Esophagus muscularis mucosa (tissue), 4 donors: ENCODE measurements at regions not wholly inside any gene's neighbourhood (a gene's known extent, or its start where the extent isn't known, plus 50 kb on each side); places are given as distances from the start of the nearest gene placed in this dataset.

Source experiments
- DNase-seq: peaks from one replicate; pipeline ENCODE4 v3.0.0-alpha.2; 2017; ENCODE audit errors: extremely low spot score
- H3K27ac ChIP-seq, 4 donors: fragments of 200-600 bp; sonication (generic); replicated peaks in 1 of 4; 1 replicate in 3 of 4; 2 replicates in 1 of 4; pipeline ENCODE4 v1.5.1; 2016 to 2019; ENCODE audit warnings: mild to moderate bottlenecking in 1 of 4
- H3K27me3 ChIP-seq, 4 donors: fragments of 200-600 bp; sonication (generic); one replicate each; pipeline versions ENCODE4 v1.5.1 to v1.6.0; 2016 to 2019
- H3K36me3 ChIP-seq, 4 donors: fragments of 200-600 bp; sonication (generic); one replicate each; pipeline ENCODE4 v1.5.1; 2016 to 2019
- H3K4me1 ChIP-seq, 4 donors: fragments of 200-600 bp; sonication (generic); one replicate each; pipeline ENCODE4 v1.5.1; 2016 to 2019
- H3K4me3 ChIP-seq, 4 donors: fragments of 200-600 bp; sonication (generic); 1 replicate in 2 of 4; 2 replicates in 2 of 4; pipeline ENCODE4 v1.5.1; 2016 to 2019; ENCODE audit warnings: mild to moderate bottlenecking in 4 of 4, moderate library complexity in 1 of 4
- H3K9me3 ChIP-seq, 4 donors: fragments of 200-600 bp; sonication (generic); 1 replicate in 3 of 4; 2 replicates in 1 of 4; pipeline ENCODE4 v1.5.1; 2016 to 2019
- EP300 ChIP-seq: sonication (generic); formaldehyde crosslinking; IDR thresholded peaks from one replicate; pipeline ENCODE4 v1.6.1; 2017; ENCODE audit warnings: antibody characterized with exemption
- POLR2A ChIP-seq: fragments of 450-650 bp; IDR thresholded peaks from one replicate; pipeline ENCODE4 v1.6.1; 2017; ENCODE audit warnings: antibody characterized with exemption, moderate library complexity, mild to moderate bottlenecking, low read depth
- POLR2AphosphoS5 ChIP-seq, 2 donors: sonication (generic); formaldehyde crosslinking; IDR thresholded peaks; one replicate each; pipeline ENCODE4 v1.6.1; 2017; ENCODE audit warnings: antibody characterized with exemption in 2 of 2
- WGBS: methylation state at CpG from one replicate; pipeline ENCODE4 v1.1.5; 2018; 5-methylcytosine and 5-hydroxymethylcytosine counted together
- intact Hi-C: fragments of 100-400 bp; cut with DNase I; formaldehyde crosslinking; loops from one replicate; pipeline ENCODE4 v1.15.1; 2023
- TF ChIP-seq, protein P1 (sequence below), 3 experiments: fragments of 200-600 bp in 2 of 3; fragments of 450-650 bp in 1 of 3; sonication (generic) in 2 of 3; IDR thresholded peaks; one replicate each; pipeline ENCODE4 v1.5.1; 2017 to 2019; ENCODE audit warnings: antibody characterized with exemption in 3 of 3, mild to moderate bottlenecking in 2 of 3, moderate library complexity in 1 of 3

DNA sequence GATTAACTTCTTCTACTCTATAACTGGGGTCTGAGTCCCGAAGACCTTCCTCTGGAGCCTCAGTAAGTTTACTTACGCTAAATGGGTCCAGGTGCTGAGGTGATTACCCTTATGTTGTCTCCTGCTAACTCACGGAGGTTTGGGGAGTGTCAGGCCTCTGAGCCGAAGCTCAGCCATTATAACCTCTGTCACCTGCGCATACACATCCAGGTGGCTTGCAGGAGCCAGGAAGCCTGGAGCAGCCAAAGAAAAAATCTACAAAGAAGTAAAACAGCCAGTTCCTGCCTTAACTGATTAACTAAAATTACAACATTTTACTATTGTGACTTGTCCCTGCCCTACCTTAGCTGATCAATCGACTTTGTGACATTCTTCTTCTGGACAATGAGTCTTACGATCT lies 350.7 kb downstream of the GLRX3 start:
- Histone ChIP-seq H3K4me3 (no peak overlapping the region), H3K27ac (no peak overlapping the region), H3K9me3 (no peaks in the 10 kb centered on the region), H3K27me3 (peaks cover 0 to 43% (median 0%) of the 10 kb centered on the region in 4 donors), H3K4me1 (no peaks in the 10 kb centered on the region), H3K36me3 (no peaks in the 10 kb centered on the region)
- intact Hi-C loops, result no loop called here
- 74% methylated on average over 7 of the region's 7 CpGs for WGBS
- TF ChIP-seq, protein P1, sequence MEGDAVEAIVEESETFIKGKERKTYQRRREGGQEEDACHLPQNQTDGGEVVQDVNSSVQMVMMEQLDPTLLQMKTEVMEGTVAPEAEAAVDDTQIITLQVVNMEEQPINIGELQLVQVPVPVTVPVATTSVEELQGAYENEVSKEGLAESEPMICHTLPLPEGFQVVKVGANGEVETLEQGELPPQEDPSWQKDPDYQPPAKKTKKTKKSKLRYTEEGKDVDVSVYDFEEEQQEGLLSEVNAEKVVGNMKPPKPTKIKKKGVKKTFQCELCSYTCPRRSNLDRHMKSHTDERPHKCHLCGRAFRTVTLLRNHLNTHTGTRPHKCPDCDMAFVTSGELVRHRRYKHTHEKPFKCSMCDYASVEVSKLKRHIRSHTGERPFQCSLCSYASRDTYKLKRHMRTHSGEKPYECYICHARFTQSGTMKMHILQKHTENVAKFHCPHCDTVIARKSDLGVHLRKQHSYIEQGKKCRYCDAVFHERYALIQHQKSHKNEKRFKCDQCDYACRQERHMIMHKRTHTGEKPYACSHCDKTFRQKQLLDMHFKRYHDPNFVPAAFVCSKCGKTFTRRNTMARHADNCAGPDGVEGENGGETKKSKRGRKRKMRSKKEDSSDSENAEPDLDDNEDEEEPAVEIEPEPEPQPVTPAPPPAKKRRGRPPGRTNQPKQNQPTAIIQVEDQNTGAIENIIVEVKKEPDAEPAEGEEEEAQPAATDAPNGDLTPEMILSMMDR (IDR thresholded peaks at IDR 0.05), result no peak
- no peak for TF ChIP-seq EP300
- DNase-seq, result no peak

DNA sequence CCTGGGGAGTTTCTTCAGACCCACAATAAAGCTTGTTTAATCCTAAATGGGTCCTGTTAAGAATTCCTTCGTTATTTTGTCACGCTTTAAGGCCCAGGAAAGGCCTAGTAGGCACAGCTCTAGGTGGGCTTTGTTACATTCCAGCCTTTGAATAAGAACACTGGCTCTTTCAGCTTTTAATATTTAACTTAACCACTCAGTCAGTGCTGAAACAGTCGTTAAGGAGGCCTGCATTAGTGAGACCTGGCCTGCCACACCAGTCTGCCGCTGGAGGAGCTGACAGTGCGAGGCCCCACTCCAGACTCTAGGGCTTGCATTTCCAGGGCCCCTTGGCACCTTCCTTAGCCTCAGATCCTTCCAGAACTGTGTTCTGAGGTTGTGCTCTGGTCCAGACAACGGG lies 351.4 kb downstream of the GLRX3 start:
- DNase-seq, result no peak

DNA sequence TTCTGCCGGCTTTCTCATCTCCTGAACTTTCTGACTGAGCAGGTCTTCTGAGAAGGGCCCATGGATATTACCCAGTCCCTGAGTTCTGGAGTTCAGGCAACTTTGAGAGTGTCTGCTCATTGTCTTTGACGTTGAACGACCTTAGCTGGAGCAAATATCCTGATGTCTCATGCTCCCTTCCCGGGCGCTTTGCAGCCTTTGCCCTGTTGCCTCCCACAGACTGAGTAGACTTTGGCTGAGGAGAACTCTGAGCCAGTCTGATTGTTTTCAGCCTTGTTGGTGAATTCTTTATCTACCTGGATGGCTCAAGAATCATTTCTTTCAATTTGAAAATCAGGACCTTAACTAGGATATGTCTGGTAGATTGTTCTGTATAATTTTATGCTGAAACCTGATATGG lies 353.7 kb downstream of the GLRX3 start:
- H3K36me3 ChIP-seq, result no peaks in the 10 kb centered on the region
- 57% methylated on average over 5 of the region's 5 CpGs for WGBS

More for the DNA sequence above, 351.4 kb downstream of the GLRX3 start:
- TF ChIP-seq POLR2A (no peak), EP300 (no peak), POLR2AphosphoS5 (IDR thresholded peaks at IDR 0.05) (no peak)
- TF ChIP-seq, protein P1 (IDR thresholded peaks at IDR 0.05), result no peak
- Histone ChIP-seq H3K36me3 (no peaks in the 10 kb centered on the region), H3K27me3 (peaks cover 0 to 45% (median 0%) of the 10 kb centered on the region in 4 donors), H3K9me3 (no peaks in the 10 kb centered on the region), H3K27ac (no peak overlapping the region), H3K4me1 (no peaks in the 10 kb centered on the region), H3K4me3 (no peak overlapping the region)
- intact Hi-C loops, result no loop called here
- WGBS, result 71% methylated on average over 5 of the region's 6 CpGs

DNA sequence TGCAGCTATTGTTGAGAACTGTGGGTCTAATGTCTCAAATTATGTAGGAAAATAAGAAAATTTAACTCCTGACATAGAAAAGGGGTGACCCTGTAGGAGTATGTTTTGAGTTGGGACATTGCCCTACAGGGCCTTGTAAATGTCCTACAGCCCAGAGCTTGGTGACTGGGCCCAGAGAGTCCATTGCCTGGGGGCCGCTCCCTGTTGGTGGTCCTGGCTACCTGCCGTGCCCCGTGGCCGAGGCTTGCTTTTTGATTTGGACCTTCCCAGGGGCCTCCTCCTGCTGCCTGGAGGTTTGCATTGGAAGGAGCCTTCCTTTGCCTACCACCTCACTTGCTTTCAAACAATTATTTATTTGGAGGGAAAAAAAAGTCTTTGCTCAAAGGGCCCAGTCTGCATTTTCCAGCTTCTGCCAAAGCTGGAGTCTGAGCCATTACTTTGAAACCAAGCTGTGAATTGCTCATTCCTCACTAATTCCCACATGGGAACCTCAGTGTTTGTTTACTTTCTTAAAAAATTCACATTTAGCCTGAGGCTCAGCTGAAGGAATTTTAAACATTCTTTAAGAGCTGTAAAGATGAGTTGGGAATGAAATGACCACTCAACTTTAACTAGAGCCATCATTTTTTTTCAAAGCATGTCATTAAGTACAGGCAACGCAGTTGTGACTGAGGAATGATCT lies 355.0 kb downstream of the GLRX3 start:
- no peak for DNase-seq

More for the DNA sequence above, 353.7 kb downstream of the GLRX3 start:
- Histone ChIP-seq H3K4me3 (no peak overlapping the region), H3K9me3 (no peaks in the 10 kb centered on the region), H3K27me3 (peaks cover 0 to 22% (median 0%) of the 10 kb centered on the region in 4 donors), H3K4me1 (no peaks in the 10 kb centered on the region), H3K27ac (no peak overlapping the region)
- intact Hi-C loops, result no loop called here
- TF ChIP-seq EP300 (no peak), POLR2A (no peak), POLR2AphosphoS5 (IDR thresholded peaks at IDR 0.05) (no peak)
- TF ChIP-seq, protein P1 (IDR thresholded peaks at IDR 0.05), result no peak
- no peak for DNase-seq

More for the DNA sequence above, 355.0 kb downstream of the GLRX3 start:
- Histone ChIP-seq H3K4me3 (no peak overlapping the region), H3K27me3 (peaks cover 0 to 9% (median 0%) of the 10 kb centered on the region in 4 donors), H3K4me1 (no peaks in the 10 kb centered on the region), H3K27ac (no peak overlapping the region), H3K9me3 (no peaks in the 10 kb centered on the region), H3K36me3 (no peaks in the 10 kb centered on the region)
- TF ChIP-seq POLR2A (no peak), EP300 (no peak), POLR2AphosphoS5 (IDR thresholded peaks at IDR 0.05) (no peak)
- TF ChIP-seq, protein P1 (IDR thresholded peaks at IDR 0.05), result no peak
- intact Hi-C loops, result no loop called here
- WGBS, result 50% methylated on average over 5 of the region's 5 CpGs
